HG03521 (cell line): ENCODE measurements at regions not wholly inside any gene's neighbourhood (a gene's known extent, or its start where the extent isn't known, plus 50 kb on each side); places are given as distances from the start of the nearest gene placed in this dataset.
"Not testable (repeated sequence)": the region's sequence is repeated elsewhere in the genome, so short reads cannot be mapped to it uniquely, and the experiment has no call there.

Source experiments
- ATAC-seq: cut with Tn5 transposase; IDR thresholded peaks from one replicate; pipeline ENCODE4 v1.9.1; 2021; ENCODE audit warnings: mild to moderate bottlenecking, moderate library complexity; ENCODE audit not compliant: unreplicated experiment

DNA sequence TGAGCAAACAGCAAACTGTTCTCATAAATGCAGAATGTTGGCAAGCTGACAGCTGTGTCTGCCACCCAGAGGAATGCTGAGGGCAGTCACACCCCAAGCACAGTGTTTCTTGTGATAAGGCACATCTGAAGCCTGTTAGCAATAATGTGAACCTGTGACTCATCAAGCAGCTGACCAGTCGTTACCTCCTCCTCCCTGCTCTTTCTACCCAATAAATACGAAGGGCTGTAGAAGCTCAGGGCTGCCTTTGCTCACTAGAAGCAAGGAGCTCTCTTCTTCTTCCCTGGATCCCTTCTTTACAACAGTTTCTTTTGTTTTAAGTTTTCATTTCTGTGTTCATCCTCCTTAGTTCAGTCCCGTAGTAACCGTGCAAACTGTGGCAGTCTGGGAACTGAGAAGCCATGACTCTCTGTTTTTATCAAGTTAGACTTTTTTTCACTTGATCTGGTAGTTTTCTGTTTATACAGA is 160.3 kb upstream of the ZNF184 start:
- not testable (repeated sequence) for ATAC-seq

DNA sequence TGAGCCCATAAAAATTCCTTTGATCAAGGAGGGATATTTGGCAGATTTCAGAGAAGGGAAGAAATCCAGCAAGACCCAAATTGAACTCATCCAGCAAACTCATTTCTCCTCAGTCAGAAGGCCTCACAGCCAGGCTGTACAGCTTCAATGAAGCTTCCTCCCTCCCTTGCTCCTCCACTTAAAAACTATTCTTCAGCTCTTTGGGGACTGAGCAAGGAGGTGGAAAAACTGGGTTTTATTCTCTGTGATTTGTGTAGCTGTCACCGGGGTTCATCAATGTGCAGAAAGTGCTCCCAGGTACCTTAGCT is 158.7 kb upstream of the ZNF184 start:
- ATAC-seq = no peak

- no peak for ATAC-seq
These were observed 158.1 kb upstream of the ZNF184 start for GRCh38 chr6:27630727-27631608.

DNA sequence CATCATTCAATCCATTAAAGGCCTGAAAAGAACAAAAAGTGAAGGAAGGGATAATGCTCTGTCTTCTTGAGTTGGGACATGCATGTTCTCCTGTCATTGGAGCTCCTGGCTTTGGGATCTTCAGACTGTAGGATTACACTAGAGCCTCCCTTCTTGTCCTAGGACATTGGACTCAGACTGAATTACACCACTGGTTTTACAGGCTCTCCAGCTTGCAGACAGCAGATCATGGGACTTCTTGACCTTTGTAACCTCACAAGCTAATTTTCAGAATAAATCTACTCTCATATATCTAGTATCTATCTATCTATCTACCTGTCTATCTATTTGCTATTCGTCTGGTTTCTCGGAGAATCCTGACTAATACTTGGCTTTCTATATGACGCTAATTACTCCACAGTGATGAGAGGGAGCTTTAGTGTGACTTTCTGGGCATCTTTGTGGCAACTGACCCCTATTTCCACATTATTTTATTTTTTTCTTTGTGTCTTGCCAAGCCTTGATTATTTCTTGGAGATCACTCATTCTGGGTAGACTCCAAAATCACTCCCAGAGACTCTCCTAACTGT is 151.9 kb upstream of the ZNF184 start:
- ATAC-seq = no peak

GRCh38 chr6:27623103-27623502 is 150.2 kb upstream of the ZNF184 start:
- ATAC-seq = no peak

- ATAC-seq = no peak
These were observed 146.5 kb upstream of the ZNF184 start for GRCh38 chr6:27619436-27619835.

DNA sequence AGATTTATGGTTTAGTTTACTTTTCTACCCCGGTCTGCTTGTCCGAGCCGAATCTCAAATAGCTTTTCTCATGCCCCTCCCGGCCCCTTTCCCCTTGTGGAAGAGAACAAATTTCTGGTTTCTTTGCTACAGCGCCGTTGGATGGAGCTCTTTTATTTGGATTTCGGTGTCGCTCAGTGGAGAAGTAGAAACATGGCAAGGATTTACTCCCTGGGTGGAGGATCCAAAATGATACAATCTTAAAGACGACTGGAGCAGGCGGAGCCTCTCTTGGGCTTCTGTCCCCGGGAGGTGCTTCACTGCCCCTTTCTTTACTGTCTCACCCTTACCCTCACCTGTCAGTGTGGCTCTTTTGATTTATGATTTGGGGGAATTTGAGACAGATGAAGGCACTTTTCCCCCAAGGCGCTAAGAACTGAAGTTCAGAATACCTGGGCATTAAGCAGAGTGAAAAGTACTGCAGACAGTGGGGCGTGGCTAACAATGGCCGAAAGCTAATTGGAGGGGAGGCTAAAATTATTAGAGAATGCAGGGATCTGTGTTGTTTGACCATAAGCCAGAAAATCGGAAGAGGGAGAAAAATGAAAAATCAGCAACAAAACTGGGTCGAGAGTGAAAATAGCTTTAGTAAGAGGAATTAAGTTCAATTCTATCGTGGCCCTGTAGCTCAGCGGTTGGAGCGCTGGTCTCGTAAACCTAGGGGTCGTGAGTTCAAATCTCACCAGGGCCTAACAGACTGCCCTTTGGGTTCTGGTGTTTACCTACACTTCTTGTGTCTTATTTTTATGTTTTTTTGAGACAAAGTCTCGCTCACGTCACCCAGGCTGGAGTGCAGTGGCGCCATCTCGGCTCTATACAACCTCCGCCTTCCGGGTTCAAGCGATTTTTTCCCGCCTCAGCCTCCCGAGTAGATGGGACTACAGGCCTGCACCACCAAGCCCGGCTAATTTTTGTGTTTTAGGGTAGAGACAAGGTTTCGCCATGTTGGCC is 145.1 kb upstream of the ZNF184 start:
- ATAC-seq = no peak

DNA sequence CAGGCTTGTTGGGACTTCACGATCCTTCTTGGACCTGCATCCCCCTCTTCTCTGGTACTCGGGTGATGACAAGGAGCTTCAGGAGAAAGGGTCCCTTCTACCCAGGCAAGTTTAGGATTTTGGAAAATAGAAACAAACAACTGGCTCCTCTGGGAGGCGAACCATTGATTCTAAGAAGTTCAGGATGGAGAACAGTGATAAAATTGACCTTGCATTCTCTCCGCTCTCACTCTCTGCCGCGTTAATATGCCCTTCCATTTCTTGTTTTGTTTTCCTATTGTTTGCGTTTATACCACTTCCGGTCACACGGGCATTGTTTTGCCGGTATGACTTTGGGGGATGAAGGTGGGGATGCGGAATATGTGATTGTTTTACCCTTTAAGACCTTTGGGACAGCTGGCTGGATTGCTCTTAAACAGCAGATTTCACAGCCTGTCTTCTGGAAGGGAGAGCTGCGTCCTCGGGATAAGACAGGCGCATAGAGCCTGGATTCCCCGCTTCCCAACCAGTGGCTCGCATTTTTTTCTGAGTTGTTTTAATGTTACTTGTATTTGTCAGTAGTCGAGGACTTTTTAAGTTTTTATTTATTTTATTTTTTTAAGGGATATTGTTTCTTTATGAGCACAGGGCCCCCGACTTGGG is 144.3 kb upstream of the ZNF184 start:
- no peak for ATAC-seq

DNA sequence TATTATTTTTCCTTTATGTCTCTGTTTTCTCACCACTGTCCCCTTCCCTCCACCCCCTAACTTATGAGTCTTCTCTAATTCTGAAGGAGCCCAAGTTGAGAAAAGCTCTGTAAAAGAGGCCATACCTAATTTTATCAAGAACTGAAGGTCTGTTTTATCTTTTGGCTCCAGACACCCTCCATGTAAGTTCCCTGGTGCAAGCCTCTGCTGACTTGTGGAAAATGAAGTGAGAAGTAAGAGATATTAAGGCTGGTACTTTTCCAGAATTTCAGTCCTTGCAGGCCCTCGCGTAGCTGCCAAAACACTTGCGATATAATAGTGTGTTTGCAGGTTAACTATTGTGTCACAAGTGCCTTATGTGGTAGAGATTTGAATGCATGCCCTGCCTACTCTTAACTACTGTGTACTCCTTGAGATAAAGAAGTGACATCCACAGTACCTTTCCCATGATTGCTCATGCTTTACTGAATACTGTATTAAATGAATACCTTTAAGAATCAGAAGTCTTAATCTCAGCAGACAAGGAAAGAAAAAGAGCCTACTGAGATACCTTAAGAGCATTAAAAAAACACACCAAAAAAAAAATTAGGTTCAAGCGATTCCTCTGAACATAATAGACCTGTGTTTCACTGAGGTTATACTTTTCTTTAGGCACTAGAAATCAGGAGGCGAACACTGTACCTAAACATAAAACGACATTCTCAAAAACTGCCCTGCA is 143.6 kb upstream of the ZNF184 start:
- no peak for ATAC-seq

- ATAC-seq = no peak
These were observed 138.5 kb upstream of the ZNF184 start for GRCh38 chr6:27611451-27611850.

DNA sequence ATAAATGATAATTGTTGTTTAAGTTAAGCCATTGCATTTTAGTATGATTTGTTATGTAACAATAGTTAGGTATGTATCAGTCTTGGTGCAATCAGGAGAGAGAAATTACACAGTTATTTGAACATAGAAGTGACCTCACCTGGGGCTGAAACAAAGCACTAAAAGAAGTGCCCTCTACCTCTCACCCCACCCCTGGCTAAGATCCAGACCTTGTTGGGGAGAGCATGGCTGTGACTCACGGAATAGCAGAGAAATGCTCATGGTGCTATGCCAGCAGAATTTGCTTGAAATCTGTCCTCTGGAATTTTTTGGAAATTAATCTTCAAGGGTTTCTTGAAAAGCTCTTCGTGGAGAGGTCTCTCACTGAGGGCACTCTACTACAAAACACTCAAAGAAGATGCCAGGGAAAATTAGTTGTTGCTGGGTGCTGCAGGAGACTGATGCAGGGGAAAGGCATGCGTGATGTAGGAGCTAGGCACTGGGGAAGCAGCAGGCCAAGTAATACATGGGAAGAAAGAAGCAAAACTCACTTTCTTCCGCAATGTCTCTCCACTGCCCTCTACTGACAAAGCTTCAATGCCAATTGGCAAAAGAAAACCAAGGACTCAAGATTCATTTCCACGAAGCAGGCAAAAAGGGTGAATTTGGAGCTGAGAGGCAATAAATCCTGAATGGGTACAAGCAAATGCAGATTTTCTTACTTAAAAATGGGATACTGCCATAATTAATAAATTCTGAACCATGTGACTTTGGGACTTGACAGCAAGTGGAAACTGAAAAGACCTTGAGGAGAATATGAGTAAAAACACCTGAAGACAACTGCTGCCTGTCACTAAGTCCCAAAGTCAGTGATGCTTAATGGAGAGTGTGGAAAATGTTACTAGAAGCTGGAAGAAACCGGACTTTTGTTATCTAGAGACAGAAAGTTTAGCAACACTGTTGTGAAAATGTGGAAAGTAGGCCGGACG is 136.3 kb upstream of the ZNF184 start:
- no peak for ATAC-seq

DNA sequence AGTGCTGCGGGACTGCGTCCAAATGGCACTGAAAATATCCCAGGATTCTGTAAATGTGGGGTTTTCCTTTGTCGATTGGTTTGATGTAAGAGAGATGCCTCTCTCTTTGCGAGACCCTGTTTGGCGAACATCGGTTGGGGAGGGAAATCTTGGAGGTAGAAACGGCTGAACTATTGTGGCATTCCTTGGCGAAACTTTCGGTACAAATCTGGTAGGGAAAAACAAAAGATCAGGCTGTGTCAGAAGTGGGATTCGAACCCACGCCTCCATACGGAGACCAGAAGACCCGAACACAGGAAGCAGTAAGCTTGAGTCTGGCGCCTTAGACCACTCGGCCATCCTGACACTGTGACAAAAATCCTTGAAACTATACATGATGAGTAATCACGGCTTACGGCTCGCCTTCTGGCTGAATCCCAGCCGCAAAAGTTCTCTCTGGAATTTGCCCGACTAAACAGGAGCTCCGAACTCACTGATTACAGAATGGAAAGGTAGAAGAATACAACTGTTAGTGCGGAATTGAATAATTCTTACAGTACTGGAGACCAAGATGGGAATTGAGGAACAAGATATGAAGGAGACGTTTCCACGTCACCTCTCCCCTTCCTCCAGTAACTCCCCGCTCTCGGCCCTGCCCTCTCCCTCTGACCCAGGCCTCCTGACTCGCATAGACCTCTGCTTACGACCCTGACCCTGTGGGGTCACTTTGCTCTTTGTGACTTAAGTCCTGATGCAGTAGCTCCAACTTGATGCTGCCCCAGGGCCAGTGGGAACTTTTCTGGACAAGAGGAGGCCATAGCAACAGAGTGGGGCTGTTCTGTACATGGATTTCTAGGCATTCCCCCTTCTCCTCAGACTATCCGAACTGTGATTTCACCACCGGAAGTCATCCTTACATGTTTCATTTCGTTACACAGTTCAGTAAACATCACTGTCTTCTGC is 132.8 kb upstream of the ZNF184 start:
- no peak for ATAC-seq

DNA sequence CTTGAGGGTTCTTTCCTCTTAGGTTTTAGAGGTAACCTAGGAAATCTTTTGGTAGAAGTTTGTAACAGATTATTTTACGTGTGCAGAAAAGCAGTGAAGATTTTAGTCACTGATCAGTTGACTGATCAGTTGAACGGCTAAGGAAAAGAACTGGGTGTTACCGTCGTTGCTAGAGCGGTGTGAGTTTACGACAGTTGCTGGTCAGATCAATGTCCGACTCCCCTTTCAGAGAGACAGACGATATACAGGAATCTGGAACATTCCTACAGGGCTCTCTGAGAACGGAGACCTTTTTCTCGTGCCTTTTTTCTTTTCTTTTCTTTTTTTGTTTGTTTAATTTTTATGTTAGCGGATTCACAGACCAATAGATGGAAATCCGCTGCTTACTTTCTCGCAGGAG is 132.1 kb upstream of the ZNF184 start:
- no peak for ATAC-seq

GRCh38 chr6:27601668-27602254 is 128.9 kb upstream of the ZNF184 start:
- no peak for ATAC-seq

- no peak for ATAC-seq
These were observed 127.1 kb upstream of the ZNF184 start for GRCh38 chr6:27599859-27600532.

DNA sequence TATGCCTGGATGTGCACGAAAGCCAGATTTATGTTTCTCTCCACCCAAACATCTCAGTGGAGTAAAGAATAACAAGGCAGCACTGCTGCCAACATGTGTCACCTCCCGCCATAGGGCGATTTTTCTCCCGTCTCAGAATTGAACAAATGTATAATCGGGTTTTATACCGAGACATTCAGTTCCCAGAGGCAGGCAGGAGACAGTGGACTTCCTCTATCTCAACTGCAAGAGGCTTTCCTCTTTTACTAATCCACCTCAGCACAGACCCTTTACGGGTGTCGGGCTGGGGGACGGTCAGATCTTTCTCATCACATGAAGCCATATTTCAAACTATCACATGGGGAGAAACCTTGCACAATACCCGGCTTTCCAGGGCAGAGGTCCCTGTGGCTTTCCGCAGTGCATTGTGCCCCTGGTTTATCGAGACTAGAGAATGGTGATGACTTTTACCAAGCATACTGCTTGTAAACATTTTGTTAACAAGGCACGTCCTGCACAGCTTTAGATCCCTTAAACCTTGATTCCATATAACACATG is 124.2 kb upstream of the ZNF184 start:
- not testable (repeated sequence) for ATAC-seq

GRCh38 chr6:27593861-27594260 is 121.0 kb upstream of the ZNF184 start:
- ATAC-seq = no peak
